ENCODE measurements at regions not wholly inside any gene's neighbourhood (a gene's known extent, or its start where the extent isn't known, plus 50 kb on each side); places are given as distances from the start of the nearest gene placed in this dataset.

- H2BK15ac ChIP-seq (ENCODE audit: low read length) = no peak overlapping the region; the same call in 1 of the 2 replicates
- H3K79me1 ChIP-seq (ENCODE audit: low read depth, low read length) = no peaks in the 10 kb centered on the region
- H2BK120ac ChIP-seq (replicated peaks; ENCODE audit: low read depth, low read length) = no peak overlapping the region
- H2AFZ ChIP-seq (ENCODE audit: low read length) = no peak overlapping the region
- H3K14ac ChIP-seq (ENCODE audit: insufficient read length) = no peak overlapping the region
- WGBS, 2 experiments (ENCODE audit: extremely low coverage in 1 of 2, insufficient coverage in 1 of 2, insufficient read length in 1 of 2, insufficient replicate concordance in 2 of 2, low coverage in 1 of 2, low lambda C conversion rate in 2 of 2, missing lambda C conversion rate in 1 of 2) = 85% methylated on average over 13 of the region's 13 CpGs; no CpG with 5 or more reads in 1 of the 2 experiments
- no peaks in the 10 kb centered on the region for H3K36me3 ChIP-seq (ENCODE audit: control insufficient read depth in 2 of 4, insufficient read depth in 4 of 4, low read length in 3 of 4)
- H3K4ac ChIP-seq (replicated peaks; ENCODE audit: insufficient read length, low read depth, low read length) = no peak overlapping the region
- no peak overlapping the region for H3K4me2 ChIP-seq (ENCODE audit: insufficient read depth in 1 of 2, low read depth in 2 of 2, low read length in 2 of 2)
- H3K23me2 ChIP-seq (ENCODE audit: low read depth, low read length) = no peaks in the 10 kb centered on the region
- peaks cover 0 to 3% (median 0%) of the 10 kb centered on the region in 4 experiments; a peak in 1 of 7 replicates for H3K27me3 ChIP-seq (replicated peaks in 1 of 4; ENCODE audit: control insufficient read depth in 3 of 4, extremely low read depth in 1 of 4, insufficient read depth in 3 of 4, low read length in 3 of 4)
- H3K9ac ChIP-seq (replicated peaks in 1 of 4; ENCODE audit: extremely low read depth in 1 of 4, low read depth in 3 of 4, low read length in 3 of 4) = no peak overlapping the region
- no peaks in the 10 kb centered on the region for H3K9me3 ChIP-seq (ENCODE audit: insufficient read depth in 2 of 2, low read depth in 1 of 2, low read length in 1 of 2)
- peak in 1 of 2 experiments; percentile 40 for DNase-seq (ENCODE audit: low read depth in 1 of 2, low spot score in 2 of 2)
- H3K4me1 ChIP-seq (replicated peaks in 1 of 4; ENCODE audit: control insufficient read depth in 3 of 4, insufficient read depth in 4 of 4, low read length in 3 of 4) = peaks cover 0 to 9% (median 4%) of the 10 kb centered on the region in 4 experiments; a peak in 2 of 7 replicates
- no peak overlapping the region for H2BK20ac ChIP-seq (ENCODE audit: low read length)
- no peak overlapping the region for H2AK5ac ChIP-seq (ENCODE audit: low read depth, low read length)
- H2BK5ac ChIP-seq (ENCODE audit: low read depth, low read length) = no peak overlapping the region
- ChIA-PET POLR2A (ENCODE audit: partially characterized antibody) (interaction anchor here (1.2 to 1.3 kb wide), 2 partner anchors 32 to 54 kb away, joined by 3 to 5 read pairs; partner anchors contain the start of gene RPL38), CTCF (ENCODE audit: partially characterized antibody) (interaction anchor here (0.6 to 1.9 kb wide), 5 partner anchors 11 to 60 kb away, joined by 3 to 7 read pairs (median 5); no protein-coding TSS in a partner anchor)
- no peak overlapping the region for H4K5ac ChIP-seq (ENCODE audit: insufficient read length, low read depth, low read length)
- H3K18ac ChIP-seq (ENCODE audit: extremely low read depth, low read length) = no peak overlapping the region; the same call in 1 of the 2 replicates
- H4K8ac ChIP-seq (ENCODE audit: extremely low read depth, insufficient read depth, low read length) = no peak overlapping the region
- H4K91ac ChIP-seq (replicated peaks; ENCODE audit: insufficient read length, low read length) = no peak overlapping the region
- no peak overlapping the region for H2BK12ac ChIP-seq (ENCODE audit: low read depth, low read length)
- TF ChIP-seq E2F6 (IDR thresholded peaks at IDR 0.05) = peak; percentile 72
- no peak for TF ChIP-seq BCL11A (IDR thresholded peaks at IDR 0.05; ENCODE audit: low read depth in 2 of 2, low read length in 2 of 2)
- no peaks in the 10 kb centered on the region for H4K20me1 ChIP-seq (replicated peaks in 1 of 2; ENCODE audit: control insufficient read depth in 1 of 2, insufficient read depth in 2 of 2, low read length in 2 of 2)
- no peak overlapping the region for H3K27ac ChIP-seq (ENCODE audit: low read depth, low read length)
- H3K56ac ChIP-seq (replicated peaks; ENCODE audit: insufficient read length, low read depth, low read length) = no peak overlapping the region
- no peaks in the 10 kb centered on the region for H3K79me2 ChIP-seq (ENCODE audit: control insufficient read depth in 1 of 2, insufficient read depth in 2 of 2, low read length in 2 of 2)
- no peak overlapping the region; a peak in 2 of 8 replicates for H3K4me3 ChIP-seq (ENCODE audit: extremely low read depth in 1 of 4, insufficient read depth in 2 of 4, low read depth in 3 of 4, low read length in 4 of 4)
- no peak overlapping the region for H3K23ac ChIP-seq (ENCODE audit: insufficient read length)
- FAIRE-seq = no peak
Observed at GRCh38 chr17:74149597-74150427, 53.7 kb upstream of the RPL38 start.
